ENCODE measurements at regions not wholly inside any gene's neighbourhood (a gene's known extent, or its start where the extent isn't known, plus 50 kb on each side); places are given as distances from the start of the nearest gene placed in this dataset.

- no peak for TF ChIP-seq CTCF (IDR thresholded peaks at IDR 0.05; ENCODE audit: poor library complexity, severe bottlenecking)
- no peak for TF ChIP-seq REST (IDR thresholded peaks at IDR 0.05; ENCODE audit: borderline replicate concordance)
- no peak for TF ChIP-seq EP300 (conservative IDR thresholded peaks at IDR 0.05; ENCODE audit: poor library complexity, severe bottlenecking)
- no peak for TF ChIP-seq RAD21 (conservative IDR thresholded peaks at IDR 0.05)
- TF ChIP-seq POLR2AphosphoS5 (IDR thresholded peaks at IDR 0.05): no peak
- no peak for TF ChIP-seq TAF1 (IDR thresholded peaks at IDR 0.05; ENCODE audit: low read depth)
- TF ChIP-seq EZH2 (IDR thresholded peaks at IDR 0.05; ENCODE audit: borderline replicate concordance, insufficient read depth, low read length, poor library complexity, severe bottlenecking): no peak
- no peak for TF ChIP-seq SMC3 (conservative IDR thresholded peaks at IDR 0.05; ENCODE audit: poor library complexity)
These were observed 52.9 kb upstream of the LINC00305 start for GRCh38 chr18:64201781-64202180.

All from neural cell (in vitro differentiated cells).